ENCODE measurements at regions not wholly inside any gene's neighbourhood (a gene's known extent, or its start where the extent isn't known, plus 50 kb on each side); places are given as distances from the start of the nearest gene placed in this dataset.

DNA sequence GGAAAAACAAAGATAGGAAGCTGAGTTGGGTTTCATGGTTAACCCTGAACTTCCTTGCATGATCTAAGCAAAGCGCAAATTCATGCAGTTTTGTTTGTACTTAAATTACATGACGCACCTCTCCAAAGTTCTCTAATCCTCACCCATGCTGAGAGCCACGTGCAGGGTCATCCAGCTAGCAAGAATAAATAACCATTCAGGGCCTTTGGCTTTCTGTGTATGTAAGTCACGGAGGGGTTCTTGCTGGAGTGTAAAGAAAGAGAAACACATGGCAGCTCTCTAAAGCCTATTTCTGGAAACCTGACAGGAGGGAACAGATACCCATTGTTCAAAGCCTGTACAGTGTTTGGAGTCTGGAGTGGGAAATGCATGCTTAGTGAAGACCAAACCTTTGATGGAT is 171.7 kb upstream of the CCN2 start:
- TF ChIP-seq RAD21 (IDR thresholded peaks at IDR 0.05; ENCODE audit: low read depth), result no peak
- TF ChIP-seq, protein P1, sequence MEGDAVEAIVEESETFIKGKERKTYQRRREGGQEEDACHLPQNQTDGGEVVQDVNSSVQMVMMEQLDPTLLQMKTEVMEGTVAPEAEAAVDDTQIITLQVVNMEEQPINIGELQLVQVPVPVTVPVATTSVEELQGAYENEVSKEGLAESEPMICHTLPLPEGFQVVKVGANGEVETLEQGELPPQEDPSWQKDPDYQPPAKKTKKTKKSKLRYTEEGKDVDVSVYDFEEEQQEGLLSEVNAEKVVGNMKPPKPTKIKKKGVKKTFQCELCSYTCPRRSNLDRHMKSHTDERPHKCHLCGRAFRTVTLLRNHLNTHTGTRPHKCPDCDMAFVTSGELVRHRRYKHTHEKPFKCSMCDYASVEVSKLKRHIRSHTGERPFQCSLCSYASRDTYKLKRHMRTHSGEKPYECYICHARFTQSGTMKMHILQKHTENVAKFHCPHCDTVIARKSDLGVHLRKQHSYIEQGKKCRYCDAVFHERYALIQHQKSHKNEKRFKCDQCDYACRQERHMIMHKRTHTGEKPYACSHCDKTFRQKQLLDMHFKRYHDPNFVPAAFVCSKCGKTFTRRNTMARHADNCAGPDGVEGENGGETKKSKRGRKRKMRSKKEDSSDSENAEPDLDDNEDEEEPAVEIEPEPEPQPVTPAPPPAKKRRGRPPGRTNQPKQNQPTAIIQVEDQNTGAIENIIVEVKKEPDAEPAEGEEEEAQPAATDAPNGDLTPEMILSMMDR (IDR thresholded peaks at IDR 0.05 in 2 of 3, conservative IDR thresholded peaks at IDR 0.05 in 1 of 3; ENCODE audit: borderline replicate concordance in 1 of 3, insufficient read depth in 1 of 3, low read depth in 2 of 3, low read length in 2 of 3), result no peak
- TF ChIP-seq EZH2phosphoT487 (IDR thresholded peaks at IDR 0.05; ENCODE audit: borderline replicate concordance), result no peak
- TF ChIP-seq POLR2AphosphoS5 (IDR thresholded peaks at IDR 0.05; ENCODE audit: low read depth, low read length), result no peak

All from HCT116 (cell line).